ENCODE measurements at regions not wholly inside any gene's neighbourhood (a gene's known extent, or its start where the extent isn't known, plus 50 kb on each side); places are given as distances from the start of the nearest gene placed in this dataset.

DNA sequence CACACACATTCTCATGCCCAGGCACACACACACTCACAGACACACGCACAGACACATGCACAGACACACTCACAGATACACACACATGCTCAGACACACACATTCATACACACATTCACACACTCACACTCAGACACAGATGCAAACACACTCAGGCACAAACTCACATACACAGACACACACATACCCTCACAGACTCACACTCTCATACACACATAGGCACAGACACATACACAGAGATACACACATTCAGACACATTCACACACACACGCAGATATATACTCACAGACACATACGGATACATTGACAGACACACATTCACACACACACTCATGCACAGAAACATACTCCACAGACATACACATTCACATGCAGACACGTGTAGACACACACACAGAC is 89.6 kb downstream of the RBFOX3 start:
- no peak for DNase-seq (ENCODE audit: low spot score)

DNA sequence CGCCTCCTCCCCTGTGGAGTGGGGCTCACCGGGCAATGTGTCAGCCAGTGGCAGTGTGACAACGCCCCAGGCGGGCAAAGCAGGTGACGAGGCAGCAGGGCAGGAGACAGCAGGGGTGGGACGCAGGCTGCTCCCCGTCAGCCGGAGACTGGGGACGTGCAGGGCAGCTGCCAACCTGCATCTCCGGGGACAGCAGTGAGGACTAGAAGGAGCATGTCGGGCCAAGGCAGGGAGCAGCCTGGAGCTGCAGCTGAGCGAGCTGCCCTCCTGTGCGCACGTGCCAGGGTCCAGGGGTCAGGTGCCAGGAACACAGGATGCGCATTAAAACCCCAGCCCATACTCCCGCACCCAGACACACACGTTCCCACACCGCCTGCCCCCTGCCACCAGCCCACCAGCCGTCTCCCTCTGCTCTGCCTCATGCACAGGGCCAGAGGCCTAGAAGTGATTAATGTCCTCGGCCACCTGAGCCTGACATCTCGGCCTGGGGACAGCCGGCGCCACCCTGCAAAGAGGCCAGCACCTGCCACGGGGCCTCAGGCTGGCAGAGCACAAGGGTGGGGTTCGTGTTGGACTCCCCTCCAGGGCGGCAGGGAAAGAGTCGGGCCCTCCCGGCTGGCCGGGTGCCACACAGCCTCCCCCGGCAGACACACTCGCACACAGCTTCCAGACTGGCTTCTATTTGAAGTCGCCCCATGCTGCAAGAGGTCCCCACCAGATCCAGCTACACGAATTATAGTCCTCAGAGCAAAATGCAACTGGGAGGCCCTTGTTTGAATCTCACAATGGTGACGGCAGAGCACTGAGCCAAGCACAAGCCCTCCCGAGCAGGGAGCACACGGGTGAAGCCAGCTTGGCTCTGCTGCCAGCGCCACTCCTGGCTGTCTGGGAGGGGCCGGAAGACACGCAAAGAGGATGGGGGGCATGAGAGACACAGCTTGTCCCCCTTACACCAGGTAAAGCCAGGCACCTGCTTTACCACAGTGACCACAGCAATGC is 90.4 kb downstream of the RBFOX3 start:
- no peak for DNase-seq (ENCODE audit: low spot score)

GRCh38 chr17:79519601-79520000 is 91.2 kb downstream of the RBFOX3 start:
- no peak for DNase-seq (ENCODE audit: low spot score)

- no peak for DNase-seq (ENCODE audit: low spot score)
These were observed 92.0 kb downstream of the RBFOX3 start for GRCh38 chr17:79518585-79519523.

GRCh38 chr17:79517827-79518584 is 92.8 kb downstream of the RBFOX3 start:
- DNase-seq (ENCODE audit: low spot score) = no peak

DNA sequence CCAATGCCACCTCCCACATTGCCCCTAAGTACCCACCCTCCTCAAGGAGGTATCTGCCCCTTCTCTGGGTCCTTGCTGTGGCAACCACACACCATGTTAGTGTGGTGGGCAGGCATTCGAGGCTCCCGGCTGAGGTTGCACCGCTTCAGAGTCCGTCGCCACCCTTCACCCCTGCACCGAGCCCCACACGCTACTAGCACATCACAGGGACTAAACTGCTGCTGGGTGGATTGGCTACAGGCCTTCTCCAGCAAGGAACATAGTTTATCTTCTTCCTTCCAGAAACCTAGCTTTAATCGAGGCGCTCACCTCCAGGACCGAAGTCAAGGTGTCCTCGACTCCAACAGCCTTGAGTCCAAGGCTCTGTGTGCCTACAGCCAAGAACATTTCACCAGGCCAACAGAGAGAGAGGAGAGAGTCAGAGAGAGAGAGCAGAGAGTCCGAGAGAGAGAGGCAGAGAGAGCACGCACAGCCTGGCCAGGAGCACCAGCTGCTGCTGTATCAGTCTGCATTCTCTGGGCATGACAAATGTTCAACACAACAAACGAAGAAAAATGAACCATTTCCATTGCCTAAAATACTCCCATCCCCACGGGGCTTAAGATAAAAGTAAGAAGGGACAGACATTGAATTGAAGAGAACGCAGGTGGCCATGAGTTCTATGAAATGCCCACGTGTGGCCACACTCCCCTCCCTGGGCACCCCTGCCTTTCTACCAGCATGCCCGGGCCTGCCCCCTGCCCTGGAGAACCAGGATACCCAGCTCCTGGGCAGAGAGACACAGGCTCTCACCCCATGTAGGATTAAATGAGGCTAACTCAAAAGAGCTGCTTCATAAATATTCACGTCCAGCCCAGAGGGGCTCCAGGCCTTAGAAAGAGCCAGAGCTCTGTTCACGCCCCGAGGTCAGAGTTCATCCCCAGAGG is 94.9 kb downstream of the RBFOX3 start:
- DNase-seq (ENCODE audit: low spot score) = no peak

GRCh38 chr17:79515110-79515509 is 95.7 kb downstream of the RBFOX3 start:
- DNase-seq (ENCODE audit: low spot score) = no peak

GRCh38 chr17:79513820-79514535 is 96.9 kb downstream of the RBFOX3 start:
- no peak for DNase-seq (ENCODE audit: low spot score)

DNA sequence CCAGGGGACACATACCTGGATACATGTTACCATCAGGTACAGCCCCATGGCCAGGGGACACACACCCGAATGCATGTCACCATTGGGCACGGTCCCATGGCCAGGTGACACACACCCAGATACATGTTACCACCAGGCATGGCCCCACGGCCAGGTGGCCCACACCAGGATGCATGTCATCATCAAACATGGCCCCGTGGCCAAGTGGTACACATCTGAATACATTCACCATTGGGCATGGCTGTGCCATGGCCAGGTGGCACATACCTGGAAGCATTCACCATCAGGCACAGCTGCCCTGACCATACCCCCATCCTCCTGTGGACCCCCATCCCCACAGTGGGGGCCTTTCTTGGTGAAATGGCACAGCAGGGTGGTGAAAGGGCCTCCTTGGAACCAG is 97.6 kb downstream of the RBFOX3 start:
- no peak for DNase-seq (ENCODE audit: low spot score)

DNA sequence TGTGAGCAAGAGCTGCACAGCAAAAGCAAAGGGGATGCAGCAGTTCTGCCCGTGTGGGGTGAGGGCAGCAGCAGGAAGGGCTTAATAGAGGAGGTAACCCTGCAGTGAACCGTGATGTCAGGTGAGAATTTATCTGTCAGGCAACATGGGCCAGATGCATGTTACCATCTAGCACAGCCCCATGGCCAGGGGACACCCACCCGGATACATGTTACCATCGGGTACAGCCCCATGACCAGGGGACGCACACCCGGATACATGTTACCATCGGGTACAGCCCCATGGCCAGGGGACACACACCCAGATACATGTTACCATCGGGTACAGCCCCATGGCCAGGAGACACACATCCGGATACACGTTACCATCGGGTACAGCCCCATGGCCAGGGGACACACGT is 99.4 kb downstream of the RBFOX3 start:
- no peak for DNase-seq (ENCODE audit: low spot score)

DNA sequence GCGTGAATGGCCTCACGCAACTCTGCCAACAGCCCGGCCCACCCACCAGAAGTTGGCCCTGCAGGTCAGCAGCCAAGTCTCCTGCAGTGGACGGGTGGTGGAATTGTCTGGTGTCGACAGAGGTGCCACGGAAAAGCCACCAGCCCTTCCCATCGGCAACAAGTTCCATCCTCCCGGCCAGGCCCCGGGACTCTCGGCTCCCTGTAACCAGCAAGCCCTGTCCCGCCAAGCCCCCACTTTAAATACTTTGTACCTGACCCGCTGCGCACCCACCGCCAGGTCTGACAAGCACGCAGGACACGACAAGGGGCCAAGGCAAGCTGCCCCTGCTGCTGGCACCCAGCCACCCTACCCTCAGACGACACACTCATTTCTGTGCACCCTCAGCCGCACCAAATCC is 100.8 kb downstream of the RBFOX3 start:
- no peak for DNase-seq (ENCODE audit: low spot score)

GRCh38 chr17:79509490-79509889 is 101.4 kb downstream of the RBFOX3 start:
- no peak for DNase-seq (ENCODE audit: low spot score)

DNA sequence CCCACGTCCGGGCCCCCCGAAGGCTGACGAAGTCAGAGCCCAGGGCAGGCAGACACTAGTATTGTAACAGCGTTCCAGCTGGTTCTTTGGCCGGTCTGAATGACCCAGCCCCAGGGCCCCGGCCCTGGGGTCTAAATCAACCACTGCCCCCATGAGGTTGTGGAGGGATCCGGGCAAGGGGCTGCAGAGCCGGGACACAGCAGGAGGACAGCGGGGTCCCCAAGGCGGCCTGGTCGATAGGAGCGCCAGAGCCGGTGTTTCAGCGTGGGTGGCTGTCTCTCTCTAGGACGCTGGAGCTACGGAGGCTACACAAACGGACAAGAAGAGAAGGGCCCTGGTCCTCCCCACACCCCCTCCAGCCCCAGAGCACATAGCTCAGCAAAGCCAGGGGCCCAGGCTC is 101.8 kb downstream of the RBFOX3 start:
- no peak for DNase-seq (ENCODE audit: low spot score)

GRCh38 chr17:79508291-79508716 is 102.5 kb downstream of the RBFOX3 start:
- no peak for DNase-seq (ENCODE audit: low spot score)

DNA sequence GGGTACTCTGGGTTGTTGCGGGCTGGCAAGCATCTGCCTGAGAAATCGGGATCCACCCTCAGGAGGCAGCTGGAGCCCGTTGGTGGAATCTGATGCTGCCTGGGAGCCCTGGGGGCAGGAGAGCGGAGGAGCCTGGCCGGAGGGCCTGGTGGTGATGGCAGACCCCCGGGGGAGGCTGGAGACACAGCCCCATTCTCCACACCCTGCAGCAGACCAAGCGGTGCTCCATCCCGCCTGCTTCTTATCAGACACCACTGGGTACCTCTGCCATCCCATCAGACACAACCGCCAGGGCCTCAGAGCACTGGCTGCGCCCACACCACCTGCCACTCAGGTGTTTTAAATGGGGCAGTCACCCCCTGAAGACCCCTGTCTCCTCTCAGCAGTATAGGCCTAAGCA is 103.9 kb downstream of the RBFOX3 start:
- no peak for DNase-seq (ENCODE audit: low spot score)

- no peak for DNase-seq (ENCODE audit: low spot score)
These were observed 104.5 kb downstream of the RBFOX3 start for GRCh38 chr17:79506150-79506870.

DNA sequence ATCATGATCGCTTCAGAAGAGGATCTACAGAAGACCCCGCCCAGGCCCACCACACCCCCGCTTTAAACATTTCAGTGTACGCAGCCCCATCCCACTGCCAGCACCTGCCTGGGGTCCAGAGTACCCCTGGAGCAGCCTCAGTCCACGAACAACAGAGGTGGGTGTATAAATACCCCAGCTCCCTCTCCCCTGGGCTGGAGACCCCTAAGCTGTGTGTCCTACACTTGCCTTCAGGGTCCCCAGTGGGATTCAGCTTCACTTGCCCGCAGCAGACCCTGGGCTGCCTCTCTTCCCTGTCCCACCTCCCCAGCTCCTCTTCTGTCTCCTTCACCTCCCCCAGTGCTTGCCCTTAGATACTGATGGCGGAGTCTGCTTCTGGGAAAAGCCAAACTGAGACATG is 105.7 kb downstream of the RBFOX3 start:
- no peak for DNase-seq (ENCODE audit: low spot score)

- DNase-seq (ENCODE audit: low spot score) = no peak
These were observed 106.7 kb downstream of the RBFOX3 start for GRCh38 chr17:79504181-79504605.

DNA sequence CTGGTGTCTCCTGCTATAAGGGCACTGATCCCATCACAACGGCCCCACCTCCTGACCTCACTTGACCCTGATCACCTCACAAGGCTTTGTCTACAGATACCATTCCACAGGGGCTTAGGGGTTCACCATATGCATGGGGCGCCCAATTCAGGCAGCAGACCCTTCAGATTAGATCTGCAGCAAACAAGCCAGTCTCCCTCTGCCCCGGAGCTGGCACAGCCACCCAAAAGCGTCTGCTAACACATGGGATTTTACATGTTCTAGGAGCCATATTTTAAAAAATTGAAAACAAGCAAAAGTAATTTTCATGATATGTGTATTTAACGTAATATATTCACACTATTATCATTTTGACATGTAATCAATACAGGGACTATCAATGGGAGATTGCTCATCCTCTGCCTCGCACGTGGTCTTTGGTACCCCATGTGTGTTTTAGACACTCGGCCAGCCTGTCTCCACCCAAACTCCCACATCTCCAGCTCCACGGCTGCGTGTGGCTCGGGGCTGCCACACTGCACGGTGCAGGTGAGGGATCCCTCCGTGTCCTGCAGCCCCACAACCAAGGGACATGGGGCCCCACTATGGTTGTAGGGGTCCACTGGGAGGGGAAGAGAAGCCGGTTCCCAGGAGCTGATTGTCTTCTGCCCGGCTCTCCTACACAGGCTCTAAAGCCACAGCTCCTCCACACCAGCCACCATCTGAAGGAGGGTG is 107.6 kb downstream of the RBFOX3 start:
- no peak for DNase-seq (ENCODE audit: low spot score)
